H1 (cell line): ENCODE measurements at regions not wholly inside any gene's neighbourhood (a gene's known extent, or its start where the extent isn't known, plus 50 kb on each side); places are given as distances from the start of the nearest gene placed in this dataset.

Experiments
- CTCF ChIA-PET: fragments of 300-600 bp; sonication (Branson Sonifier 250); formaldehyde crosslinking; loops from one replicate; lab custom pipeline; 2021; ENCODE audit not compliant: partially characterized antibody; lab: Charles Lee
- POLR2A ChIA-PET: fragments of 300-600 bp; sonication (Branson Sonifier 250); formaldehyde crosslinking; loops from one replicate; lab custom pipeline; 2021; ENCODE audit warnings: inconsistent platforms; ENCODE audit not compliant: partially characterized antibody; lab: Charles Lee
- DNase-seq, 2 experiments: peaks; one replicate each; pipeline versions ENCODE4 v3.0.0 to v3.0.0-alpha.2; 2010 to 2022; ENCODE audit warnings: low spot score in 2 of 2, low read depth in 1 of 2, mixed read lengths in 1 of 2
- FAIRE-seq: peaks from 2 replicates; lab custom pipeline; 2011; peaks lifted over from hg19 to GRCh38; lab: Jason Lieb, UNC
- H2AFZ ChIP-seq: 2 replicates; pipeline ENCODE4 v1.8.1; 2012; ENCODE audit warnings: low read length, inconsistent platforms
- H2AK5ac ChIP-seq: 2 replicates; pipeline ENCODE4 v1.6.1; 2013; ENCODE audit warnings: low read depth, low read length
- H2BK120ac ChIP-seq: replicated peaks from 2 replicates; pipeline ENCODE3; 2013; ENCODE audit warnings: low read depth, low read length, inconsistent platforms
- H2BK12ac ChIP-seq: 2 replicates; pipeline ENCODE4 v1.6.1; 2013; ENCODE audit warnings: low read depth, low read length
- H2BK15ac ChIP-seq: 2 replicates; pipeline ENCODE4 v1.6.1; 2013; ENCODE audit warnings: low read length
- H2BK20ac ChIP-seq: 2 replicates; pipeline ENCODE4 v1.6.1; 2013; ENCODE audit warnings: low read length
- H2BK5ac ChIP-seq: 2 replicates; pipeline ENCODE4 v1.6.1; 2013; ENCODE audit warnings: low read depth, low read length
- H3K14ac ChIP-seq: 2 replicates; pipeline ENCODE4 v1.6.1; 2013; ENCODE audit warnings: inconsistent platforms; ENCODE audit not compliant: insufficient read length
- H3K18ac ChIP-seq: 2 replicates; pipeline ENCODE4 v1.6.1; 2013; ENCODE audit warnings: low read length; ENCODE audit errors: extremely low read depth
- H3K23ac ChIP-seq: 2 replicates; pipeline ENCODE4 v1.6.1; 2013; ENCODE audit warnings: inconsistent platforms; ENCODE audit not compliant: insufficient read length
- H3K23me2 ChIP-seq: 2 replicates; pipeline ENCODE4 v1.6.1; 2013; ENCODE audit warnings: low read depth, low read length
- H3K27ac ChIP-seq: 2 replicates; pipeline ENCODE4 v1.6.1; 2011; ENCODE audit warnings: low read depth, low read length, inconsistent platforms
- H3K27me3 ChIP-seq, 4 experiments: replicated peaks in 1 of 4; 1 replicate in 1 of 4; 2 replicates in 3 of 4; pipeline versions ENCODE4 v1.6.1 to v1.8.1; 2011 to 2013; ENCODE audit warnings: low read length in 3 of 4, mild to moderate bottlenecking in 3 of 4, inconsistent platforms in 2 of 4, mixed read lengths in 2 of 4, moderate library complexity in 1 of 4; ENCODE audit not compliant: control insufficient read depth in 3 of 4, insufficient read depth in 3 of 4; ENCODE audit errors: extremely low read depth in 1 of 4
- H3K36me3 ChIP-seq, 4 experiments: 2 replicates each; pipeline versions ENCODE4 v1.6.1 to v1.8.1; 2011 to 2013; ENCODE audit warnings: mild to moderate bottlenecking in 4 of 4, low read length in 3 of 4, moderate library complexity in 2 of 4, control low read depth in 1 of 4, inconsistent platforms in 1 of 4; ENCODE audit not compliant: insufficient read depth in 4 of 4, control insufficient read depth in 2 of 4
- H3K4ac ChIP-seq: replicated peaks from 2 replicates; pipeline ENCODE3; 2013; ENCODE audit warnings: low read length, low read depth, mixed read lengths, inconsistent platforms; ENCODE audit not compliant: insufficient read length
- H3K4me1 ChIP-seq, 4 experiments: replicated peaks in 1 of 4; 1 replicate in 1 of 4; 2 replicates in 3 of 4; pipeline versions ENCODE4 v1.6.1 to v1.8.1; 2011 to 2013; ENCODE audit warnings: low read length in 3 of 4, inconsistent platforms in 2 of 4, mixed read lengths in 1 of 4; ENCODE audit not compliant: insufficient read depth in 4 of 4, control insufficient read depth in 3 of 4
- H3K4me2 ChIP-seq, 2 experiments: 2 replicates each; pipeline versions ENCODE4 v1.6.1 to v1.8.1; 2011 to 2013; ENCODE audit warnings: low read depth in 2 of 2, low read length in 2 of 2, control low read depth in 1 of 2, inconsistent platforms in 1 of 2, mild to moderate bottlenecking in 1 of 2; ENCODE audit not compliant: insufficient read depth in 1 of 2
- H3K4me3 ChIP-seq, 4 experiments: fragments of 200-600, 300-600 bp in 1 of 4; sonication (generic), shearing (Covaris generic), sonication (Bioruptor Twin) in 1 of 4; 2 replicates each; pipeline versions ENCODE4 v1.5.1 to v1.8.1; 2011 to 2016; ENCODE audit warnings: low read length in 4 of 4, low read depth in 3 of 4, control low read depth in 2 of 4, inconsistent platforms in 2 of 4, mild to moderate bottlenecking in 2 of 4, mixed read lengths in 1 of 4, moderate library complexity in 1 of 4; ENCODE audit not compliant: insufficient read depth in 2 of 4; ENCODE audit errors: extremely low read depth in 1 of 4
- H3K56ac ChIP-seq: replicated peaks from 2 replicates; pipeline ENCODE3; 2013; ENCODE audit warnings: low read depth, mild to moderate bottlenecking, mixed read lengths, low read length, inconsistent platforms; ENCODE audit not compliant: insufficient read length
- H3K79me1 ChIP-seq: 2 replicates; pipeline ENCODE4 v1.6.1; 2013; ENCODE audit warnings: low read depth, low read length, control low read depth
- H3K79me2 ChIP-seq, 2 experiments: 2 replicates each; pipeline versions ENCODE4 v1.6.1 to v1.8.1; 2012 to 2013; ENCODE audit warnings: low read length in 2 of 2, mild to moderate bottlenecking in 2 of 2, inconsistent platforms in 1 of 2; ENCODE audit not compliant: insufficient read depth in 2 of 2, control insufficient read depth in 1 of 2
- H3K9ac ChIP-seq, 4 experiments: replicated peaks in 1 of 4; 1 replicate in 1 of 4; 2 replicates in 3 of 4; pipeline versions ENCODE4 v1.6.1 to v1.8.1; 2011 to 2013; ENCODE audit warnings: low read depth in 3 of 4, low read length in 3 of 4, control low read depth in 2 of 4, mild to moderate bottlenecking in 2 of 4, moderate library complexity in 2 of 4, inconsistent platforms in 1 of 4; ENCODE audit errors: extremely low read depth in 1 of 4
- H3K9me3 ChIP-seq, 2 experiments: 2 replicates each; pipeline versions ENCODE4 v1.6.1 to v1.8.1; 2012 to 2013; ENCODE audit warnings: mild to moderate bottlenecking in 2 of 2, moderate library complexity in 2 of 2, control low read depth in 1 of 2, inconsistent platforms in 1 of 2, low read depth in 1 of 2, low read length in 1 of 2, mixed read lengths in 1 of 2; ENCODE audit not compliant: insufficient read depth in 2 of 2
- H4K20me1 ChIP-seq, 2 experiments: replicated peaks in 1 of 2; 2 replicates each; pipeline versions ENCODE3 to v1.8.1; 2011 to 2013; ENCODE audit warnings: inconsistent platforms in 2 of 2, low read length in 2 of 2, mild to moderate bottlenecking in 1 of 2; ENCODE audit not compliant: insufficient read depth in 2 of 2, control insufficient read depth in 1 of 2
- H4K5ac ChIP-seq: 2 replicates; pipeline ENCODE4 v1.6.1; 2013; ENCODE audit warnings: low read length, low read depth, mixed read lengths, inconsistent platforms; ENCODE audit not compliant: insufficient read length
- H4K8ac ChIP-seq: 2 replicates; pipeline ENCODE4 v1.8.0; 2013; ENCODE audit warnings: mild to moderate bottlenecking, moderate library complexity, low read length, inconsistent platforms; ENCODE audit not compliant: insufficient read depth; ENCODE audit errors: extremely low read depth
- H4K91ac ChIP-seq: replicated peaks from 2 replicates; pipeline ENCODE3; 2013; ENCODE audit warnings: low read length, mixed read lengths, inconsistent platforms; ENCODE audit not compliant: insufficient read length
- ASH2L ChIP-seq: fragments of 200-600, 300-600 bp; sonication (generic); IDR thresholded peaks from one replicate; pipeline ENCODE4 v1.7.1; 2017; ENCODE audit warnings: low read length
- CHD1 ChIP-seq: IDR thresholded peaks from 2 replicates; pipeline ENCODE4 v1.6.1; 2012; ENCODE audit warnings: low read depth, low read length, improper control_type of control experiment
- EGR1 ChIP-seq: IDR thresholded peaks from 2 replicates; pipeline ENCODE4 v1.6.1; 2011; ENCODE audit warnings: low read depth, low read length, borderline replicate concordance
- EP300 ChIP-seq, 2 experiments: IDR thresholded peaks; 1 replicate in 1 of 2; 2 replicates in 1 of 2; pipeline ENCODE4 v1.6.1; 2011 to 2012; ENCODE audit warnings: low read depth in 2 of 2, low read length in 2 of 2, mild to moderate bottlenecking in 2 of 2, borderline replicate concordance in 1 of 2, inconsistent platforms in 1 of 2, moderate library complexity in 1 of 2
- KDM1A ChIP-seq: fragments of 200-600, 300-600 bp; sonication (generic); IDR thresholded peaks from 2 replicates; pipeline ENCODE4 v1.7.1; 2016; ENCODE audit warnings: mild to moderate bottlenecking, low read length, borderline replicate concordance
- MAFK ChIP-seq: IDR thresholded peaks from 2 replicates; pipeline ENCODE4 v1.6.1; 2012; ENCODE audit warnings: low read depth, mild to moderate bottlenecking, improper control_type of control experiment, low read length
- POLR2A ChIP-seq, 2 experiments: IDR thresholded peaks; 1 replicate in 1 of 2; 2 replicates in 1 of 2; pipeline ENCODE4 v1.6.1; 2011; ENCODE audit warnings: low read depth in 2 of 2, low read length in 2 of 2, mild to moderate bottlenecking in 2 of 2; ENCODE audit errors: control extremely low read depth in 1 of 2
- RAD21 ChIP-seq, 2 experiments: IDR thresholded peaks in 1 of 2; conservative IDR thresholded peaks in 1 of 2; 2 replicates each; pipeline ENCODE4 v1.6.1; 2011; ENCODE audit warnings: low read depth in 2 of 2, low read length in 2 of 2, improper control_type of control experiment in 1 of 2, inconsistent platforms in 1 of 2, mild to moderate bottlenecking in 1 of 2, moderate library complexity in 1 of 2
- RFX5 ChIP-seq: IDR thresholded peaks from 2 replicates; pipeline ENCODE4 v1.6.1; 2011; ENCODE audit warnings: low read depth, low read length, improper control_type of control experiment, borderline replicate concordance
- TAF7 ChIP-seq: optimal IDR thresholded peaks from 2 replicates; pipeline ENCODE3; 2011; ENCODE audit warnings: low read depth, mild to moderate bottlenecking, inconsistent platforms, low read length, moderate library complexity, borderline replicate concordance
- TCF12 ChIP-seq: IDR thresholded peaks from 2 replicates; pipeline ENCODE4 v1.6.1; 2011; ENCODE audit warnings: low read depth, mild to moderate bottlenecking, low read length
- USF2 ChIP-seq: IDR thresholded peaks from 2 replicates; pipeline ENCODE4 v1.6.1; 2011; ENCODE audit warnings: low read length, improper control_type of control experiment
- WGBS, 2 experiments: shearing (Covaris generic) in 1 of 2; methylation state at CpG; one replicate each; pipeline versions ENCODE4 v1.1.6 to v1.1.7; 2013 to 2015; ENCODE audit warnings: low lambda C conversion rate in 2 of 2, mixed read lengths in 2 of 2, inconsistent platforms in 1 of 2, low coverage in 1 of 2, missing lambda C conversion rate in 1 of 2; ENCODE audit not compliant: insufficient replicate concordance in 2 of 2, insufficient coverage in 1 of 2, insufficient read length in 1 of 2; ENCODE audit errors: extremely low coverage in 1 of 2, missing lambda C conversion rate in 1 of 2; 5-methylcytosine and 5-hydroxymethylcytosine counted together

- no peak overlapping the region for H3K9ac ChIP-seq
- H3K4me2 ChIP-seq = no peak overlapping the region
- TF ChIP-seq CHD1 (no peak), RAD21 (IDR thresholded peaks at IDR 0.05 in 1 of 2, conservative IDR thresholded peaks at IDR 0.05 in 1 of 2; ENCODE audit: low read depth in 2 of 2, low read length in 2 of 2) (no peak), USF2 (no peak), KDM1A (no peak), RFX5 (no peak), ASH2L (no peak), MAFK (no peak), EP300 (IDR thresholded peaks at IDR 0.05; ENCODE audit: borderline replicate concordance in 1 of 2, low read depth in 2 of 2, low read length in 2 of 2) (no peak), TCF12 (no peak), POLR2A (IDR thresholded peaks at IDR 0.05; ENCODE audit: control extremely low read depth in 1 of 2, low read depth in 2 of 2, low read length in 2 of 2) (no peak), EGR1 (no peak), TAF7 (no peak)
These were observed 64.8 kb upstream of the PLEKHG3 start for GRCh38 chr14:64639340-64639821.

More at GRCh38 chr14:64639340-64639821, 64.8 kb upstream of the PLEKHG3 start:
- H3K4me3 ChIP-seq = no peak overlapping the region
- no peaks in the 10 kb centered on the region for H3K23me2 ChIP-seq
- no peak overlapping the region for H3K18ac ChIP-seq
- H3K79me2 ChIP-seq = no peaks in the 10 kb centered on the region
- H3K36me3 ChIP-seq = no peaks in the 10 kb centered on the region; a peak in 1 of 8 replicates
- no peaks in the 10 kb centered on the region for H3K9me3 ChIP-seq
- H2AFZ ChIP-seq = peak overlapping the region; percentile 65
- 60% methylated on average over 3 of the region's 3 CpGs; no CpG with 5 or more reads in 1 of the 2 experiments for WGBS, 2 experiments
- H4K20me1 ChIP-seq = no peaks in the 10 kb centered on the region
- no peak overlapping the region; the same call in 1 of the 2 replicates for H2BK15ac ChIP-seq
- peaks cover 1 to 8% (median 5%) of the 10 kb centered on the region in 4 experiments; a peak in 5 of 7 replicates for H3K4me1 ChIP-seq
- H3K56ac ChIP-seq = no peak overlapping the region
- no peak overlapping the region for H3K4ac ChIP-seq
- DNase-seq (no peak), FAIRE-seq (no peak)
- peak overlapping the region; percentile 88; the same call in 1 of the 2 replicates for H2BK12ac ChIP-seq
- no peak overlapping the region for H3K23ac ChIP-seq
- no peak overlapping the region for H4K5ac ChIP-seq
- no peaks in the 10 kb centered on the region for H3K79me1 ChIP-seq
- H2BK5ac ChIP-seq = no peak overlapping the region; the same call in 1 of the 2 replicates
- H2AK5ac ChIP-seq = no peak overlapping the region
- no peak overlapping the region for H3K14ac ChIP-seq
- no peak overlapping the region for H4K91ac ChIP-seq
- H2BK120ac ChIP-seq = no peak overlapping the region
- no peak overlapping the region for H4K8ac ChIP-seq
- no peaks in the 10 kb centered on the region for H3K27me3 ChIP-seq
- H2BK20ac ChIP-seq = no peak overlapping the region
- H3K27ac ChIP-seq = no peak overlapping the region
- ChIA-PET POLR2A (interaction anchor here (0.6 kb wide), 2 partner anchors 95 to 124 kb away, joined by 3 read pairs; no protein-coding TSS in a partner anchor), CTCF (interaction anchor here (1.0 to 2.3 kb wide), 4 partner anchors 11 to 91 kb away, joined by 3 to 11 read pairs (median 4); no protein-coding TSS in a partner anchor)
